ENCODE measurements at regions not wholly inside any gene's neighbourhood (a gene's known extent, or its start where the extent isn't known, plus 50 kb on each side); places are given as distances from the start of the nearest gene placed in this dataset.

DNA sequence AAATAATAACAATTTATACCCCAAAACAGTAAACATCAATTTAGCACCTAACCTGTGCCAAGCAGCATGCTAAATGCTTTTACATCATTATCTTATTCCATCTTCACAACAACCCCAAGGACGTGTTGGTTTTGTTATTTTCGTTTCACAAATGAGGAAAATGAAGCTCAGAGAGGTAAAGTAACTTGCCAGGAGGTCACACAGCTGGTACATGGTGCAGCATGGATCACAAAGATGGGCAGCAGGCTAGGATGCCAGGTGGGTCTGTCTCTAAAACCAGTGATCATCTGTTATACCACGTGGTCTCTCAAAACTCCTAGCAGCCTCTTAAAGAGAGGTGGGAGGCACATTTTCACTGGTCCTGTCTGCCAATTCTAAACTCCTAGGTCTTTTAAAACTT, 323.6 kb upstream of the F9 start:
- H4K20me1 ChIP-seq (ENCODE audit: insufficient read depth, low read length) = no peaks in the 10 kb centered on the region
- BruUV-seq (replicated peaks) = no TSS peak
- ATAC-seq (no peak), FAIRE-seq (no peak), DNase-seq (ENCODE audit: low spot score) (no peak)
- H3K79me2 ChIP-seq (ENCODE audit: insufficient read depth, low read length) = no peaks in the 10 kb centered on the region
- TF ChIP-seq, protein P1, sequence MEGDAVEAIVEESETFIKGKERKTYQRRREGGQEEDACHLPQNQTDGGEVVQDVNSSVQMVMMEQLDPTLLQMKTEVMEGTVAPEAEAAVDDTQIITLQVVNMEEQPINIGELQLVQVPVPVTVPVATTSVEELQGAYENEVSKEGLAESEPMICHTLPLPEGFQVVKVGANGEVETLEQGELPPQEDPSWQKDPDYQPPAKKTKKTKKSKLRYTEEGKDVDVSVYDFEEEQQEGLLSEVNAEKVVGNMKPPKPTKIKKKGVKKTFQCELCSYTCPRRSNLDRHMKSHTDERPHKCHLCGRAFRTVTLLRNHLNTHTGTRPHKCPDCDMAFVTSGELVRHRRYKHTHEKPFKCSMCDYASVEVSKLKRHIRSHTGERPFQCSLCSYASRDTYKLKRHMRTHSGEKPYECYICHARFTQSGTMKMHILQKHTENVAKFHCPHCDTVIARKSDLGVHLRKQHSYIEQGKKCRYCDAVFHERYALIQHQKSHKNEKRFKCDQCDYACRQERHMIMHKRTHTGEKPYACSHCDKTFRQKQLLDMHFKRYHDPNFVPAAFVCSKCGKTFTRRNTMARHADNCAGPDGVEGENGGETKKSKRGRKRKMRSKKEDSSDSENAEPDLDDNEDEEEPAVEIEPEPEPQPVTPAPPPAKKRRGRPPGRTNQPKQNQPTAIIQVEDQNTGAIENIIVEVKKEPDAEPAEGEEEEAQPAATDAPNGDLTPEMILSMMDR (CRISPR knock-in tag; IDR thresholded peaks at IDR 0.05) = no peak
- TF ChIP-seq PHF5A (CRISPR knock-in tag; IDR thresholded peaks at IDR 0.05; ENCODE audit: low read depth, unreplicated experiment) = no peak
- TF ChIP-seq ZNF180 (CRISPR knock-in tag; IDR thresholded peaks at IDR 0.05; ENCODE audit: borderline replicate concordance, low read depth) = no peak
- TF ChIP-seq ZBTB1 (CRISPR knock-in tag; IDR thresholded peaks at IDR 0.05; ENCODE audit: borderline replicate concordance) = no peak
- TF ChIP-seq ARHGAP35 (CRISPR knock-in tag; IDR thresholded peaks at IDR 0.05; ENCODE audit: borderline replicate concordance) = no peak
- TF ChIP-seq, protein P2, sequence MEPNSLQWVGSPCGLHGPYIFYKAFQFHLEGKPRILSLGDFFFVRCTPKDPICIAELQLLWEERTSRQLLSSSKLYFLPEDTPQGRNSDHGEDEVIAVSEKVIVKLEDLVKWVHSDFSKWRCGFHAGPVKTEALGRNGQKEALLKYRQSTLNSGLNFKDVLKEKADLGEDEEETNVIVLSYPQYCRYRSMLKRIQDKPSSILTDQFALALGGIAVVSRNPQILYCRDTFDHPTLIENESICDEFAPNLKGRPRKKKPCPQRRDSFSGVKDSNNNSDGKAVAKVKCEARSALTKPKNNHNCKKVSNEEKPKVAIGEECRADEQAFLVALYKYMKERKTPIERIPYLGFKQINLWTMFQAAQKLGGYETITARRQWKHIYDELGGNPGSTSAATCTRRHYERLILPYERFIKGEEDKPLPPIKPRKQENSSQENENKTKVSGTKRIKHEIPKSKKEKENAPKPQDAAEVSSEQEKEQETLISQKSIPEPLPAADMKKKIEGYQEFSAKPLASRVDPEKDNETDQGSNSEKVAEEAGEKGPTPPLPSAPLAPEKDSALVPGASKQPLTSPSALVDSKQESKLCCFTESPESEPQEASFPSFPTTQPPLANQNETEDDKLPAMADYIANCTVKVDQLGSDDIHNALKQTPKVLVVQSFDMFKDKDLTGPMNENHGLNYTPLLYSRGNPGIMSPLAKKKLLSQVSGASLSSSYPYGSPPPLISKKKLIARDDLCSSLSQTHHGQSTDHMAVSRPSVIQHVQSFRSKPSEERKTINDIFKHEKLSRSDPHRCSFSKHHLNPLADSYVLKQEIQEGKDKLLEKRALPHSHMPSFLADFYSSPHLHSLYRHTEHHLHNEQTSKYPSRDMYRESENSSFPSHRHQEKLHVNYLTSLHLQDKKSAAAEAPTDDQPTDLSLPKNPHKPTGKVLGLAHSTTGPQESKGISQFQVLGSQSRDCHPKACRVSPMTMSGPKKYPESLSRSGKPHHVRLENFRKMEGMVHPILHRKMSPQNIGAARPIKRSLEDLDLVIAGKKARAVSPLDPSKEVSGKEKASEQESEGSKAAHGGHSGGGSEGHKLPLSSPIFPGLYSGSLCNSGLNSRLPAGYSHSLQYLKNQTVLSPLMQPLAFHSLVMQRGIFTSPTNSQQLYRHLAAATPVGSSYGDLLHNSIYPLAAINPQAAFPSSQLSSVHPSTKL (CRISPR knock-in tag; IDR thresholded peaks at IDR 0.05) = no peak
- TF ChIP-seq ELF4 (CRISPR knock-in tag; IDR thresholded peaks at IDR 0.05; ENCODE audit: borderline replicate concordance) = no peak
- TF ChIP-seq ZNF652 (CRISPR knock-in tag; IDR thresholded peaks at IDR 0.05; ENCODE audit: borderline replicate concordance, low read depth) = no peak
- no peak for TF ChIP-seq IKZF1 (IDR thresholded peaks at IDR 0.05)
- TF ChIP-seq, protein P3, sequence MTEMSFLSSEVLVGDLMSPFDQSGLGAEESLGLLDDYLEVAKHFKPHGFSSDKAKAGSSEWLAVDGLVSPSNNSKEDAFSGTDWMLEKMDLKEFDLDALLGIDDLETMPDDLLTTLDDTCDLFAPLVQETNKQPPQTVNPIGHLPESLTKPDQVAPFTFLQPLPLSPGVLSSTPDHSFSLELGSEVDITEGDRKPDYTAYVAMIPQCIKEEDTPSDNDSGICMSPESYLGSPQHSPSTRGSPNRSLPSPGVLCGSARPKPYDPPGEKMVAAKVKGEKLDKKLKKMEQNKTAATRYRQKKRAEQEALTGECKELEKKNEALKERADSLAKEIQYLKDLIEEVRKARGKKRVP (CRISPR knock-in tag; IDR thresholded peaks at IDR 0.05) = no peak
- in situ Hi-C loops (cut with HindIII; ENCODE audit: extremely low pct_ligation_motif_present, low pct_unique_long_range_greater_than_20kb) (no loop called here), intact Hi-C loops (cut with micrococcal nuclease; ENCODE audit: unreplicated experiment) (no loop called here)
- WGBS (ENCODE audit: low lambda C conversion rate) = 17% methylated on average over 3 of the region's 3 CpGs
- H3K9ac ChIP-seq (ENCODE audit: insufficient read depth, low read depth, low read length) = no peak overlapping the region
- CTCF ChIA-PET (ENCODE audit: low intra/inter-chr PET ratio, low total read pairs) = no interaction called here
- no peaks in the 10 kb centered on the region; a peak in 1 of 5 replicates for H3K27me3 ChIP-seq (ENCODE audit: control insufficient read depth in 1 of 2, insufficient read depth in 2 of 2, low read length in 2 of 2)
- no peaks in the 10 kb centered on the region for H3K9me3 ChIP-seq (ENCODE audit: low read length)
- H3K4me3 ChIP-seq (replicated peaks in 1 of 3; ENCODE audit: insufficient read depth in 1 of 3, low read depth in 2 of 3, low read length in 3 of 3) = no peak overlapping the region
- no peaks in the 10 kb centered on the region for H3K36me3 ChIP-seq (replicated peaks in 1 of 2; ENCODE audit: control insufficient read depth in 1 of 2, insufficient read depth in 2 of 2, low read length in 2 of 2)
- POLR2A ChIA-PET = no interaction called here
- H3K4me2 ChIP-seq (ENCODE audit: low read depth, low read length) = no peak overlapping the region
- H3K4me1 ChIP-seq (ENCODE audit: insufficient read depth, low read length) = no peaks in the 10 kb centered on the region
- no peak overlapping the region for H2AFZ ChIP-seq (ENCODE audit: low read length)
- H3K27ac ChIP-seq (ENCODE audit: extremely low read length, insufficient read depth, low read length) = no peak overlapping the region

Data from HepG2 (cell line).